NCI-H510A treated with DMSO at 0.1 percent for 48 hours (cell line): ENCODE measurements at regions not wholly inside any gene's neighbourhood (a gene's known extent, or its start where the extent isn't known, plus 50 kb on each side); places are given as distances from the start of the nearest gene placed in this dataset.

Experiments
- DNase-seq: peaks from one replicate; lab custom pipeline; 2025; lab: John Stamatoyannopoulos, UW

DNA sequence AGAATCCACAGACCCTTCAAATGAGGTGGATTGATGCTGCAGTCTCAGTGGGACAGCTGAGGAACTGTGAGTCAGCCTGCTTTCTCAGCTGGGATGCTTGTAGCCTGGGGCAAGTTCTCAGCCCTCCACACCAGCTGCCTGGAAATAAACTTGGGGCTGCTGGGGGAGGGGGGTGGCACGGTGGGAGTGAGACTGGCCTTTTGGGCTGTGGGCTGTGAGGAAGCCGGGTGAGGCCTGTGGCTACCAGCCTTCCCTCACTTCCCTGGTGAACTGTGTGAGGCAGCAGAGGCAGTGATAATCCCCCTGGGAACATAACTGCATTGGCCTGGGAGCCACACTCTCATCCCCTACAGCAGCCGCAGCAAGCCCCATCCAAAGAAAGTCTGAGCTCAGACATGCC, 114.5 kb upstream of the GUCY1A1 start:
- no peak for DNase-seq

DNA sequence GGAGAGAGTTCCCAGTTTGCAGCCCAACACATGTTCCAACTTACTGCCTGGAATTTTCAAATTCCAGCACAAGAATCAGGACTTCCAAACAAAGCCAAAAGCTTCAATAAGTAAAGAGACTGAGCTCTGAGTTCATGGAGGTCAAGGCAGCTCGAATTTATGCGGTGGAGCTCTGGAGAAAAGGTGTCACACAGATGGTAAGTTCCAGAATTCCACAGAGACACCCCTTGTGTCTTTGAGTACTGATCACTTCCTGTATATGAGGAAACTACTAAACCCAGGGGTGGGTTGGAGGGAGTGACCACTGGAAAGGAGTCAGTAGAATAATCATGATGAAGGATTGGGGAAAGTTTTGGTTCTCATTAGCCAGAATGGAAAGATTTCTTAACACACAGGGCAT, 118.5 kb upstream of the GUCY1A1 start:
- DNase-seq: no peak

DNA sequence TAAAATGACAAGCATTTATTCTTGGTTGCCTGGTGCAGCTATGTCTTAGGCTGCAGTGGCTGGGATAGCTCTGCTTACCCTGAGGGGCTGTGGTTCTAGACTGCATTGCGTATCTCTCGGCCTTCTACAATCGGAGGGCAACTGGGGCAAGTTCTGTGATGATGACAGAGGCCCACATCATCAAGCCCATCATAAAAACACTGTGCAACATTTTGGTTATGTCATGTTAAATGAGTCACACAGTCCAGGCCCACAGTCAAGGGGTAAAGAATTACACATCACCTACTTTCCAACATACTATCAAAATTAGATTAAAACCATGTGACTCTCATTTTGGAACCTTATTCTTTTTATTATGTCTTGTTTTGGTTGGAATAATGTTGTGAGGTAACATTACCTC, 120.2 kb upstream of the GUCY1A1 start:
- DNase-seq: no peak

DNA sequence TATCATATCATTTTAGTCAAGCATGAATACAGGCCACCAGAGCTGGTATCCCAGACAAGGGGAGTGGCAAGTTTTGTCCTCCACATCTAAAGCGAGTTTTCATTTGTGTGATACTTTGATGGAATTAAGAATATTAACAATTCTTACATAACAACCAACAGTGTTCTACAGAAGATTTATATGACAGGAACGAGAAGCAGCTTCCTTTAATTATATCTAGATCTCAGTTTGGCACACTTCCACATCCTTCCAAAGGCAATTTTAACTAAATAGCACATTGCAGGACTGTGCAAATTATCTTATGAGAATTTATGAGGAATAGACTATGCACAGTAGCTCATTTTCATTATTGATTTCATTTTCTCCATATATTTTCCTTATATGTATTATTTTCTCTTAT, 121.2 kb upstream of the GUCY1A1 start:
- DNase-seq: no peak

DNA sequence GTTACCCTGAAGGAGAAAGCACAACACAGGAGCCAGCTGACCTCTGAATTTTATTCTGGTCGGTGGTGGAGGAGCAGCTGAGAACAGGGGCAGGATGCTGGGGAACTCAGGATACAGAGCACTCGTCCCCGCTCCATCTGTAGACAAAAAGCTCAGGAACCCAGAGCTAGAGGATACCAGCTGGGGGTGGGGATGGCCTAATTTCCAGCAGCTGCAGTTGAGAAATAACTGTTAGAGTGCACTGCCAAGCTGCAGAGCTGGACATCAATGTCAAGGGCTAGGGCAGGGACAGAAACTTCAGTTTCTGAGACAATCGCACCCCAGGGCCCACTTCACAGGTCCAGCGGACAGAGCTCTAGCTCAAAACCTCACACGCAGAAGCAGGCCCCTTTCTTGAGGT, 122.1 kb upstream of the GUCY1A1 start:
- no peak for DNase-seq

DNA sequence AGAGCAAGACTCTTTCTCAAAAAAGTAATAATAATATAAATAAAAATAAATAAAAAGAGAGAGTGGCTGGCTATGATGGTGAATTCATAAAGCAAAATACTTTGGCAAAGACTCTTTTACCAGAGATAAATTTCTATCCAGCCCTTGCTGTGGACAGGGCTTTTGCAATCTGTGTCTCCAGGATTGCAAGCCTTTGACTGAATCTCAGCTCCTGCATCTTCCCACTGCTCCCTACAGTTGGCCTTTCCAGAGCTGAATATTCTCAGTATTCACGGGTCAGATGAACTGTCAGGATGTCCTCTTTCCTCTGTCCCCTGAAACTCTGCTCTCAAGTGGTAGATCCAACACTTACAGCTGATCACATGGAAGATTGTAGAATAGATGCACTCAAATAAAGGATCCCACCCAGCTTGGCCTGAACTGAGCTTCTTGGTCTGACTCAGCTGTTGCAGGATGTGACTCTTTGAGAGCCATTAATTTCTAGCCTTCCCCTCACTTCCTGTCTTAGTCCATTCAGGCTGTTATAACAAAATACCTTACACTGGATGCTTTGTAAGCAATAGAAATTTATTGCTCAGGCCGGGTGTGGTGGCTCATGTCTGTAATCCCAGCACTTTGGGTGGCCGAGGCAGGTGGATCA, 123.4 kb upstream of the GUCY1A1 start:
- DNase-seq: no peak

DNA sequence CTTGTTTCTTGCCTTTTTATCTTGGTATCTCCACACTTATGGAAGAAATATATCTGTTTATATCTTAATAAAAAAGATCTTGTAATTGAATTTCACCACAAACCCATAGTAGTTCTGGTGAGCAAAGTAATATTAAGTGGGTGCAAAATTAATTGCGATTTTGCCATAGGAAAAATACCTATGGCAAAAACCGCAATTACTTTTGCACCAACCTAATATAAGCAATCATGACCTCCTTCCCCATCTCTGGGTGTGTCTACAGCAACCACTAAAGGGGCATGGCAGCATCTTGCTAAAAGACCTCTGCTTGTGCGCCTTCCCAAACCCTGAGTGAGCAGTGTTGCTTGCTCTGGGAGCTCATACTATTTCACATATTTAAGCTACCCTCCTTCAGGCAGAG, 124.2 kb upstream of the GUCY1A1 start:
- no peak for DNase-seq

DNA sequence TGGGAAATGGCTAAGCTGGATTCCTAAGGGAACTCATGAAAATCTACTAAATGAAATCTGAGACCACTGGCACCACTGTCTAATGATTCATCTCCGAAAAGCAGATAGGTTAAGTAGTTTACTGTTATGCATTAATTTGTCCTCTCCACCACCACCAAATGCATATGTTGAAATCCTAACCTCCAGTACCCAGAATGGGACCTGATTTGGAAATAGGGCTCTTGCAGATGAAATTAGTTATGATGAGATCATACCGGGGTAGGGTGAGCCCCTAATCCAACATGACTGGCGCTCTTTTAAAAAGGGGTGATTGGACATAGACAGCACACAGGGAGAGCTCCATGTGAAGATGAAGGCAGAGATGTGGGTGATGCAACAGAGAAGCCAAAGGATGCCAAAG, 124.9 kb upstream of the GUCY1A1 start:
- no peak for DNase-seq

DNA sequence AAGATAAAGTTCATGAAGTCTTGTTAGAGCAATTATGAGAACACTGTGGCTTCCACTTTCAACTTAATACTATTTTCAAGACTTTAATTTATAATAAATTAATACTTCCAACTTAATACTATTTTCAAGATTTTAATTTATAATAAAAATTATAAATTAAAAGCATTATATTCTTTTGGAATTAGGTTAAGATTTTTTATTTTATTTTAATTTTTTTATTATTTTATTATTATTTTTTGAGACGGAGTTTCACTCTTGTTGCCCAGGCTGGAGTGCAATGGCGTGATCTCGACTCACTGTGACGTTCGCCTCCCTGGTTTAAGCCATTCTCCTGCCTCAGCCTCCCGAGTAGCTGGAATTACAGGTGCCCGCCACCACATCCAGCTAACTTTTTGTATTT, 126.0 kb upstream of the GUCY1A1 start:
- no peak for DNase-seq

DNA sequence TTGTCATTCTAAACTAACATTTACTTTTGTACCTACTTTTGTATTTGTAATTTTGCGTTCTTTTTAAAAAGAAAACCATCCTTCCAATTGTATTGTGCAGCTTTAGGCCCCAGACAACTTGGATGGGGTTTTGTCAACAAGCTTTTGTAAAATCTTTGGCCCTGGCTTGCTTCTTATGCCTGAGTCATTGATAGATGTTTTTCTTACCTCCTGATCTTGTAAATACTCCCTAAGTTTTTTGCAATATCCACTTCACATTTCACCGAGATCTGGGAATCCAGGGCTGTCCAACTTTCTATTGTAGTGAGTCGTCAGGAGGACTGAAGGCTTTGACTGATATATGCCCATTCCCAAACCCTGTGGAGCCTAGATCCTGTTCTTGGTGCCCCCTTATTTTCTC, 126.9 kb upstream of the GUCY1A1 start:
- no peak for DNase-seq

DNA sequence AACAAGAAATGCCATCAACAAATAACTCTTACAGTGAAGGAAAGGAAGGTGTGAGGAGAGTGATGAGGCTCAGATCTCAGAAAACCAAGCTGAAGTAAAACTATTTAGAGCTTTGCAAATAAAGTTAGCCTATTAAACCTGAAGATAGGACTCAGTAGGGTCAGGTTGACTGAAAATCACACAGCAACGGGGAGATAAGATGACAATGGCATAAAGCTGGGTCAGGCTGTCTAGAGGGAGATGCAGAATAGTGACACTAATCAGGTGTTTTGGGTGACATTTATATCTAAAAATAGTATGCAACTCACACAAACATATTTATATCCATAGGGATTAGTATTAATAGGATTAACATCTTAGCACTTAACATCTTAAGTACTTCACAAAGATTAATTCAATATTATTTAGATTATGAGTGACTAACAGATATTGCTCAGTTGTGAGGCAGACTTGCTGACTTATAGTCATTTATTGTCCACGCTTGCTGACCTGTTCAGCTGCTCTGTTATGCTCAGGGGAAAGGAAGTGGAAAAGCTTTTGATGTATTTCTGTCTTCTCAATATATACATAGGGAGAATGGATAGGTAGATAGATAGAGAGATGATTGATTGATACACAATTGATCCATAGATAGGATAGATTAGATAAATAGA, 130.7 kb upstream of the GUCY1A1 start:
- DNase-seq: no peak

DNA sequence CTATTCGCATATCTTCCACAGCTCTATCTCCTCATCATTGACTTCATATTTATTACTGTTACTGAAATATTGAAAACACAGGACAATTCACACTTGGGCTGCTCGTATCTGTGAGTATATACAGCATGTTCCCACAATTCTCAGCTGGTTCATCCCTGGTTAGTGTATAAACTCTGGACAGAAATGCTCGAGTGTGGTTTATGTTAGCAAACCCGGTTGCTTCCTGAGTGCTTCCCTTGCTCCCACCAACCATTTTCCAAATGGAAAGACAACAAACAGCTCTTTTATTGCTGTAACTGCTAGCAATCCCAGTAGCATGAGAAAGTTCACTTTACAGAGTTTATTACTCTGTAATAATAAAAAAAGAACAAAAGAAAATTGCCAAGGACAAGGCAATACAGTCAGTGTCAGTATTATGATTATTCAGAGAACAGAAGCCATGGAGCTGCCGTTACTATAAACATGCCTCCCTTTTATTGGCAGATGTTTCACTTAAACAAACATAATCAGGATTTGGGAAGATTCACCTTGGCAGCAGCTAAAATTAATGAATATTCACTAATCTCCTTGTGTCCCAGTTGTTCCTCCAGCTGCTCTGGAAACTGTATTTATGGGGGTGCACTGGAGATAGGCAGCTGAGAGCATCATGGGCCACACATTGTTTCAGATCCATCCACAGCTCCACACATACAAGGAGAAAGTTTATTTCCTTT, 134.1 kb upstream of the GUCY1A1 start:
- DNase-seq: no peak

DNA sequence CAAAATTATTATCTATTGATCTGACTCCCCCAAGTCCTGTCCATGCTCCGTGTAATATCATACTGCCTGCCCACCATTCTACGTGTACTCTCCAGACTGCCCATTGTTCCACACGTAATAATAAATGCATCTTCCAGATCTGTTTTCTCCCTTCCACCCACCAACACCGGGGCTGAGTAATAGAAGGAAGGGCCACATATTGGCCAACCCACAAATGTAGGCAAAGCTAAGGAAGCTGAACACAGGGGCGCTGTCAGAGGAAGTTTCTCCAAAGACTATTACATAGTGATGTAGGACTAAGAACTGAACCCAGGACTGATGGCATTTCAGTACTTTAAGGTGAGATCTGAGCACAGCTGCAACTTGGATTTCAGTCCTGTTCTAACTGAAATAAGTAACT, 135.8 kb upstream of the GUCY1A1 start:
- DNase-seq: no peak

DNA sequence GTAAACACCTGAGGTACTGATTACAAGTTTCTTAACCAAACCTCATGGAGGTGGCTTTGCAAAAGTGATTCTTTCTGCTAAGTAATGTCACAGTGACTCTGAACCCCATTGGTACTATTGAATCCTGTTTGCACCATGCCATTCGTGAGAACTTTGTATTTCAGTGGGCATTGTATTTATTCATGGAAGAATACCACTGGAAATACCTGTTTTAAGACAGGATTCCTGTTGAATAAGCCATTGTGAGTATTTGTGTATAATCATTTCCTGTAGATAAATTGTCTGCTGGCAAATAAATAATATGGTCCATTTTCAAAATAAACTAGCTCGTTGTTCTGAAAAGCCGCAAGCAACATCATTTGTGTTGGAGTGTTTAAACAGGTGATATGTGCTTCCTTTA, 136.4 kb upstream of the GUCY1A1 start:
- peak; percentile 16 for DNase-seq

DNA sequence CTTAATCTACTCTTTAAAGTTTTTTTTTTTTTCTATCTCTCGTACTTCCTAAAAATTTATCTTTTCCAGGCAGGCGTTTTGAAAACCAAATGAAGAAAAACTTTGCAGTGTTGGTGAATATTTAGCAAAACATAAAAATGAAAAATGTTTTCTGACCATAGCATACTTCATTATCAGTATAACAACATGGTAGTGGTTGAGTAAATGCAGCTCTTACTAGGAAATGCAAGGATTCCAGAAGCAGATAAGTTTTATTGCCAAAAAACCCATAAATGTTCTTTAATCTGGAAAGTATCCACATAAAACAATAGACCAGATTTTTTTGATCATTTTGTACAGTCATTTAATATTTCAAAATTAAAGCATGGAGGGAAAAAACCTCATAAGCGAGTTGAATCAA, 136.9 kb upstream of the GUCY1A1 start:
- DNase-seq: no peak

DNA sequence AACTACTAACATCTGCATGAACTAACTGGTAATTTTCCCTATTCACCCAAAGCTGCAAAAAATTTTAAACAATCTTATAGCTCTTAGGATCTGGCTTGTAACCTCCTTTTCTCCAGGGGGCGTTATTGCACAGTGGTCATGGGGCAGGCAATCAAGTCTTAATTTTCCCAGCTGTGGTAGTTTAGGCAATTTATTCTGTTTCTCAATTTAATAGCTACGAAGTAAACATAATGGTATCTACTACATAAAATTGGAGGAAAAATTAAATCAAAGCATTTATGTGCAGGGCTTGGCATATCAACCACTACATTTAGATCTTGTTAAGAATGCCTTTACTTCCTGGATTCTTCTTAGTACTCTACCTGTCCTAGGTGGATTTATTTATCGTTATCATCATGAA, 137.4 kb upstream of the GUCY1A1 start:
- no peak for DNase-seq

DNA sequence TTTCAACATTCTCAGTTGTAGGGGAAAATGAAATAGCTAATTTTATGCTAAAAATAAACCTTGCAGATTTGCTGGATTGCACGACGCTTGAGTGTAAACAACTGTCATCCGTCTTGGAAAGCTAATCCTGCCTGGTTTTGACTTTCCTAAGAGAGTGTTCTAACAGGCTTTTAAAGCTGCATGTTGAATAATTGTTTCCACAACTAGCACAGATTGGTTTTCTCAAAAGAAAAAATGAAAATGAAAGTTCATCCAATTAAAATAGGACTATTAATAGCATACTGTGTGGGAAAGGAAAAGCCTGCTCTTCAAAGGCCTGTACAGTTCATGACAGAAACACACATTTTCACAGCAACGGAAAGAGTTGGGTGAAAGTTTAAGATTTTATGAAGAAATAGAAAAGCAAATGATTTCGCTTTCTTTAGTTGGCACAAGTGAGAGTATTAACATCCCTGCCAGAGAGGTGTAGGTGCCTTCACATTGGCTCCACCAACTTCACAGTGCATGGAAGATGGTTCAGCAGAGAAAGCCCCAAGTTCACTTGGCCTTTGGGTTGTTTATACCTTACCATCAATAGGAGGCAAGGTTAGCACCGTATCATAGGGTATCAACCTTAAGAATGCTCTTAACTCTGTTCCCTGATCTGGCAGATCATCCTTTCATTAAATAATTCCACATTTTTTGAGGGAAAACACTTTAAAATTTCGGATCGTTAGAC, 140.0 kb upstream of the GUCY1A1 start:
- no peak for DNase-seq

DNA sequence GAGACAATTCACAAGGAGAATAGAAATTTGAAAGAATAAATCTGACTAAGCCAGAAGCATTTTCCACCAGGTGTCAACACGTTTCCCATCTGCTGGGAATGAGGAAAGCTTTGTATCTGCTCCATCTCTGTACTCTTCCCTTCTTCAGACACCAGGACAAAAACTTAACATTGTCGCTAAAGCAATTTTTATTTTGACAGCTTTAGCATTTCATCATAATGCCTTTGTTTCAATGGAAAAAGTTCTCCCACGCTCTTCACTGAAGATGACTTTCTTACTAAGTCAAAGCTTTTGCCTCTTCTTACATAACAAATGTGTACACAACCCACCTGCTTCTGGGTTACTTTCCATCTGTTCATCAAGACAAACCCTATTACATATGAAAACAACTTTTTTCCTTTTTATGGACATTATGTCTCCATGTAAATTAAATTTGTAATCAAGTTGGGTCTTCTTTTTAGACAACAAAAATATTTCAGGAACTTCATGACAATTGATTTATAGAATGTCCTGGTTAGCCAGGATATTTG, 141.7 kb upstream of the GUCY1A1 start:
- no peak for DNase-seq

DNA sequence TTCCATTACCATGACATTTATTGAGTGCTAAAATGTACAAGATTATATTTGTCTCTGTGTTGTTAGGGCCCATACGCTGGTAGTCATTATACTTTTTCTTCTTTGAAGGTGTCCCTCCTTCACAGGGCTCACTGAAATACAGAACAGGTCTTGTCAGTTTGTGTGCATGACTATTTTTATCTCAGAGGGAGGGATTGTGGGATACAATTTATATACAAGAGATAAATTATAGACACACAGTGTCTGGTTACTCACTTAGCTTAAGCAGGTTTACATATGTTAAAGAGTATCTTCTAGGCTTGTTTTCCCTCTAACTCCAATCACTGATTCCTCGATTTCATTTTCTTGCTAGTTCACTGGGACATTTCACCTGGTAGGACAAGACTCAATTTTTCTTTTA, 143.3 kb upstream of the GUCY1A1 start:
- DNase-seq: no peak

DNA sequence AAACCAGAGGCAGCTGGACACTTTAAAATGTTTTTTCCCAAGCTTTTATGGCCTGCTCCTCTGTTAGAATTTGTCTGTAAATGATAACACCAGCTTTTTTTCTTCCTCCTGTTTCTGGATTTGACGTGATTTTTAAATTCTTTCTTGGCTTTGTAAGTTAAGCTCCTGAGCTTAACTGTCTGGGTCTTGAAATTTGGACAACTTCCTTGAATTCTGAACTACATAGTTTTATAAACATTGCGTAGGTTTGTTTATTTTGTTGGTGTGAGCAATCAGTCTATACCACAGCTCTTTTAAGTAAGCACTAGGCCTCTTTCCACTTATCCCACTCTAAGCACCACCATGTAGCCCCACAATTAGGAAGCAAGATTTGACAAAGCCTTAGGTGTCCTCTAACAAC, 144.4 kb upstream of the GUCY1A1 start:
- no peak for DNase-seq

DNA sequence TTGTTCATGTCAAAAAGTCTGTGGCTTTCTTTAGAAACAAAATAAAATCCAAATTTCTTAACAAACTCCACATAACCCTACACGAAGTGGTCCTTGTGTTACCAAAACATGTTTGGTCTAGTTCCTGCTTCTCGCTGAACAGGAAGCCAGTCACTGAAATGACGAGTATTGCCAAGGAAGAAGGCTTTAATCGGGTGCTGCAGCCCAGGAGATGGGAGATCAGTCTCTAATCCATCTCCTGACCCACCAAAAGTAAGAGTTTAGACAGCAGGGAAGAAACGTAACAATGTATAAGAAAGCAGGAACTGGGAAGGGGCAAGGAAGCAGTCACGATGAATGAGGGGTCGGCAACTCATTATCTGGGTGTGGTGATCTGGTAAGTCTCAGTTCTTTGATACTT, 144.6 kb upstream of the MAP9 start:
- DNase-seq: no peak

DNA sequence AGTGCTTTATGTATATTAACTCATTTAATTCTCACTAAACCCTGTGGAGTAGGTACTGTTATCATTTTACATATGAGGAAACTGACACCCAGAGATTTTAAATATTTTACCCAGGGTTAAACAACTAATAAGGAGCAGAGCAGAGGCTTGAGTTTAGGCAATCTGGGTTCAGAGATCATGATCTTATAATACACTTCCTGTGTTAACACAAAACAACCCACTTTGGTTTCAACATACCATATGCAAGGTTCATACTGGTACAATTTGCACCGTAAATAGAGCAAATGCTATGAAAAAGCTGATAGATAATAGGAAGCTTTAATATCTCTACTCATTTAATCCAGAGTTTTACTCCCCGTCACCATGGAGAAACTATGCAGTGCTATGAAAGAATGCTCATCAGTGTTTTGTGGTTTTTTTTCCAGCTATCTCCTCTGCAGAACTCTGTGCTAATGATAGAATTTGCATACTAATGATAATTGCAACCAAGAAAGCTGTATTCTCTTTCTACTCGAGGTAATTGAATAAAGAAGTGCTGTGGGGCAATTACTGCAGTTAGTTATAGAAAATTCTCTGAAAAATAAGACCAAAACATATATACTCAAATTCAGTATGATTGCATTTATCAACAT, 138.8 kb upstream of the MAP9 start:
- DNase-seq: no peak
